ENCODE measurements at regions not wholly inside any gene's neighbourhood (a gene's known extent, or its start where the extent isn't known, plus 50 kb on each side); places are given as distances from the start of the nearest gene placed in this dataset.
"Not testable (repeated sequence)": the region's sequence is repeated elsewhere in the genome, so short reads cannot be mapped to it uniquely, and the experiment has no call there.

DNA sequence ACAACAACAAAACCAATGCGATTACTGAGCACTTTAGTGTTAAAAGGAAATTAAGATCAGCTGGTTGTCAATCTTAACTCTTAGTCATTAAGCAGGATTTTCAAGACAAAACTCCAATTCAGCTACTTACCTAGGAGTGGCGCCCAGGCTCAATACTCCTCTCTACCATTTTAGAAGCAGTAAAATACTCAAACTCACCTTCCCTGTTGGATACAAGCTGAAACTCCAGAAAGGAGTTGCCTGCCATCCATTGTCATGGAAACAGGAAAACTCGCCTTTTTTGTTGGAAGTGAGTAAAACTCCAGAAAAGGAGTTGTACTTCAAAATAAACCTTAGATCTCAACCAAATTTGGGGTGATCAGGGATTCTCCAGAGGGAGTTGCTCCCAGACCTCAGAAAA is 127.0 kb upstream of the F3 start:
- no peak for DNase-seq

DNA sequence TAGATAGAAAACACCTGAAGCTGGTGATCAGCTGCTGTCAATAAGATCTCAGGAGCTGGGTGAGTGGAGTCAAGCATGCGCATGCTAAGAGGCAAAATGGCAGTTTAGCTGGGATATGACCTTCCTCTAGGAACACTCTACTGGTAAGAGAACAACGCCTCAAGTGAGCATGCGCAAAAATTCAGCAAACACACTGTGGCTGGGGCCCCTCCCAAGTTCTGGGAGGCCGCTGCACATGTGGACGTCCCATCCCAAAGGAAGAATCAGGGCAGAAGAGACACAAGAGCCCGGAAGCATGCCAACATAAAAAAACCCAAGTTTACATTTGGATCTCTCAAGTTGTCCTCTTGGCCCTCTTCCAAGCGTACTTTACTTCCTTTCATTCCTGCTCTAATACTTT is 126.3 kb upstream of the F3 start:
- no peak for DNase-seq

DNA sequence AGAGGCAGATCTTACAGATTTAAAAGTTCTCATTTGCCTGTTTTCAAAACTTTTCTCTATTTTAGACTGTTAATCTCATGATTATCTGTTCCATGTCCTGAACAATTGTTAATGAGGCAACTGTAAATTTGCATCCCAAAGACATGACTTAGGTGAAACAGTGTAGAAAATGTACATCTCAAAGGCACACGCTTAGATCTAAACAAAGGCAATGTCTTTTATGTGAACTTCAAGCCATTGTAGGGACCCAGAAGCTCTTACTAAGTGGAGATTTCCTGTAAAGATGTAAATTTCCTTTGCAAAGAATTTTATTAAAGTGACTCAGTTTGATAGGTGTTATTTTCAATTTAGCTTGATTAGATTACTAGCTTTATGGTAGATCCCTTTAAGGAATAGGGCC is 125.2 kb upstream of the F3 start:
- DNase-seq, result no peak

DNA sequence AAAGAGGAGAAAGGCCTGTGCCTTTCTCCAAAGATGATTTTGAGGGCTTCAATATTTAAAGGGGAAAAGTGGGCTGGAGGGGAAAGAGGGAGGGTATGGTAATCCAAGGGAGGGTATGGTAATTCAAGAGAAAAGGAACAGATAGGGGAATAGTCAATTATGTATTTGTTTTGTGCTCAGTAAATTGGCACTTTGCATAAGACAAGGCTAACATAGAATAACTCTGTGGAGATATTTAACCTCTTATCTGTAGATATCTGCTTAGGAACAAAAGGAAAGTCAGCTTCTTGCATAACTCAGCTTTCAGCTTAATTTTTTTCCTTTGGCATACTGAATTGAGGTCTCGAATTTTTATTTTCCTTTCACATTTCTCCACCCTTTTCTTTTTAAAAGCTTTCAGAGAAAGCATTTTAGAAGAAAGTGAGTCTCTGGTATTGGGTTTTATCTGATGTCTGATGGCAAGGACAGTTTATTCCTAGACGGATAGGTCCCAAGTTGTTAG is 119.9 kb upstream of the F3 start:
- DNase-seq, result no peak

DNA sequence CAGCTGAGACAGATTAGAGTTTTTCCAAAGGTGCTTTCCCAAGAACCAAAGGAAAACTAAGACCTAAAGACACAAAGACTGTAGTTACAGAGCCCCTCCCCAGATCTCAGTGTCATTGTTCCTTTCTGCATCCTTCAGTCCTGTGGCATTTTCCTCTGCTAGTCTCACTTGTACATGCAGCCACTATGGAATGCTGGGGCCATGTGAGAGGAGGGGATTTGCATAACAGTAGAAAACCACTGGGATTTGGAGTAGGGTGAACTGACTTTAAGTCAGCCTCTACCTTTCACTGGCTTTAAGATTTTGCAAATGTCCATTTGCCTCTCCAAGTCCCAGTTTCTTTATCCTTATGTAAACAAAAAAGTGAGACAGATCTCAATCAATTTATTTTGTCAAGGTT is 119.4 kb upstream of the F3 start:
- DNase-seq, result no peak

DNA sequence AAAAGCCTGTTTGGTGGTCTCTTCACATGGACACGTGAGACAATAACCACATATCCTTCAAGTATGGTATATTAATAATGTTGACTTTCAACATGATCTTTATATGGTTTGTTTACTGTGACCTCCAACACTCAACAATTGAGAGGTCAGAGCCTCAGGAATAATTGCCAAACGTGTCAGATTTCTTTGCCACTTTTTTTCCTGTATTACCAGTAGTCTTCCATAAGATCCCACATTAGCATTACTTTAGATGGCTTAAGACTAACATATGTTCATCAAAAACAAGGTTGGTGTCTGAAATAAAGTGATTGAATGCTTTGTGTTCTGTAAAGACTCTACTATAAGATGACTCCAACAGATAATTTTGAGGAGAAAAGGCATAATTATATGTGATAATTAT is 118.7 kb upstream of the F3 start:
- no peak for DNase-seq

DNA sequence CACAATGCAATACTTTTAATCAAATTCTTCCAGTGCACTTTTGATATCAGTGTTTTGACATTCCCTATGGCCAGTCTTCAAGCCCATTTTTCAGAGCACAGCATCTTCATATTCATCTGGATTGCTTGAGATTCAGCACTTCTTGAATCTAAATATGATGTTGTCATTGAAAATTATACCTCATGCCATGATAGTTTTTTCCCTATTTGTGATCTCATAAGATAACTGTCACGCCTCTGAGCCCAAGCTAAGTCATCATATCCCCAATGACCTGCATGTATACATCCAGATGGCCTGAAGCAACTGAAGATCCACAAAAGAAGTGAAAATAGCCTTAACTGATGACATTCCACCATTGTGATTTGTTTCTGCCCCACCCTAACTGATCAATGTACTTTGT is 117.6 kb upstream of the F3 start:
- DNase-seq, result not testable (repeated sequence)

DNA sequence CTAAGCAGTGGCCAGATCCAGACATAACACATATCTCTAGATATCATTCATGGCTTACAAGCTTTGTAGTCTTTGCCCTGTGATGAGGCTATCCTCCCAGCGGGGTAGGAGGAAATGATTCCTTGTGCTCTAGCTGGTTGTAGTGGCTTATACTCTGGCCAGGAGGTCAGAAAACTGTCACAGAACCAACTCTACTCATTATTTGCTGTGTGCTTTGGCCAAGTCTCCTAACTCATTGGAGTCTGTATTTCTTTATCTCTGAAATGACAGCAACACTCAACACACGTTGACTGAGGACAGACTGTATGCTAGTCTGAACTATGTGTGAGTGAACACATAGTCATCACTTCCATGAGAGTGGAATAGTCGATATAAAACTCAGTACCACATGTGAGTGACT is 116.7 kb upstream of the F3 start:
- DNase-seq, result no peak

DNA sequence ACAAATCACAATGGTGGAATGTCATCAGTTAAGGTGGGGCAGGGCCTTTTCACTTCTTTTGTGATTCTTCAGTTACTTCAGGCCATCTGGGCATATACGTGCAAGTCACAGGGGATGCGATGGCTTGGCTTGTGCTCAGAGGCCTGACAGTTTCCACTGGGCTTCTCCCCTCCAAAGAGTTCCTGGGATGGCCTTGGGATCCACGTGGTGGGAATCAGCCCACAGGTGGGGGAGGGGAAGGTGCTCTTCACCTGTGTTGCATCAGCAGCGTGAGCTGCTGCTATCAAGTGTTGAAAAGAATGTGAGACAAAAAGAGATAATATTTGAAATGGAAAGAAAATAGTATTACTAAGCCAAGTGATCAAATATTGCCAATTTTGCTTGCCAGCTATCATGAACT is 116.2 kb upstream of the F3 start:
- DNase-seq, result not testable (repeated sequence)

DNA sequence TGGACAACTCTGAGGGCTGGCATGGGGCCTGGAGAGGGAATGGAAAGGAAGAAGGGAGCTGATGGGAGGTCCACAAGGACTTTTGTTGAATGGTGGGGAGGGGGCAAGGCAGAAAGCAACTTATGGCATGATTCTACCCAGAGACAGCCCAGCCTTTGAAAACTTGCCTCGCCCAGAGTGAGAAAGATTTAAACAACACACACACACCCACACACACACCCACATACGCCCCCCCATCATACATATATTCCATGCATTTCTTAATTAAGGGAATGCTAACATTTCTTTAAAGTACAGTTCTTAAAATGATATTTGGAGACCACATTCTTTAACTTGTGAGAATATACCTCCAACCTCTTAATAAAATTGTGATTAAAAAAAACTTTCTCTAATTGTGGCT is 115.4 kb upstream of the F3 start:
- DNase-seq, result no peak

DNA sequence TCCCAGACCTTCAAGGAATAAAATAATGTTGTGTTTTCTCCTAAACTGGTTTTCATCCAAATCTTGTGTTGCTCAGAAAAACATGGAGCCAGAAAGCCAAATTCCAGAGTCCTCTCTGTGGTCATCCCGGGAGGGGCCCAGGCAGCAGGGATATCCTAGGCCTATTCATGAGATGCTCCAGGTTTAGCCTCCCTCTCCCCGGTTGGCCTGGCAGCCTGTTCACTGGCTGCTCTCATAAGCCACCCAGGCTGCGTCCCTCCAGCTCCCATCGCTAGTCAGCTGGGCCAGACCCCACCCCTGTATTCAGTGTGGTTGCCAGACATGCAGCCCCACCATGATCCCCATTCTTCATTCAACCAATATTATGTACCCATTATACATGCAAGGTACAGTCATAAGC is 113.4 kb upstream of the F3 start:
- DNase-seq, result no peak

DNA sequence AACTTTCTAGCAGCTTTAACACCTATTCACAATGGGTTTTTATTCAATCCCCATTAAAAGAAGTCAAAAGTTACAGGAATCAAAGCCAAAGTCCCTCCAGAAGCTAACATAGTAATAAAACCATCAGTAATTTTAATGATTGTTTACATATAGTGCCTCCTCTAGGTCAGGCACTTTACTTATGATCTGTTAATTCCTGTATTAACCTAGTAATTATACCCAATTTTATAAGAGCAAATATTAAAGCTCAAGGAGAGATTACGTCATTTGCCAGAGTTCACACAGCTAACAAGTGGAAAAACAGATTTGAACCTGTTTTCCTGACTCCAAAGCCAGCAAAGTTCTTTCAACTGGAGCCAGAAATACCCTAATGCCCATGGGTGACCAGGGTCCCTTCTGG is 112.9 kb upstream of the F3 start:
- DNase-seq, result no peak

DNA sequence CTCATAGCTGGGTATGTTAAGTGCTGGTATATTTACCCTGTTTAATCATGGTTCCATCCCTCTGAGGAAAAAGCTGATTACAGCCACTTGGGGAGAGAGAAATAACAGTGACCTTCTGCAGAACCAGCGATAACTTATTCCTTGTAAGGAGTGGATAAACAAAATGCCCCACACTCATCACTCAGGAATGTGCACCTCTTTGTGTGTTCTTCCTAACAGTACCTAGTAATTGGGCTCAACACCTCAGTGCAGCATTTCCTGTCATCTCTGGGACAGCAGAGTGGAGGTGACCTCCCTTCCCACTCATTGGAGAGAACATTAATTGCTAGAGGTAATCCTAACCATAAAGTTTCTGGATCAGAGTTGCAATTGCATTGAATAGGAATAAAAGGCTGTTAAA is 112.5 kb upstream of the F3 start:
- DNase-seq, result no peak

DNA sequence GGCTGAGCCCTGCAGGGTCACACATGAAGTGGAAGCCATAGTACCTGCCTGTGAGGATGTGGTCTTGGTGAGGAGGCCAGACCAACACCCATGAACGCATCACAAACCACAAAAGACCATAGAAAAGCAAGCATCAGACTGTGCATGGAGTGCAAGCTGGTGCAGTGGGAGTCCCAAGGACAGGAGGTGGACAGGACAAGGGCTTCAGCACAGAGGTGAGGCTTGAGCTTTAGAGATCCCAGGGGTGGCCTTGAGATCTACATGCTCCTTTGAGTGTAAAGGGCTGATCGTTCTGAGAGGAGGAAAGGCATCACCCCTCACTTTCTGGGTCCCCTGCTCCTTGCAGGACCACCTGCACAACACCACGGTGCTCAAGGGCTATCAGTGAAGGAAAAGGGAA is 111.9 kb upstream of the F3 start:
- DNase-seq, result no peak

DNA sequence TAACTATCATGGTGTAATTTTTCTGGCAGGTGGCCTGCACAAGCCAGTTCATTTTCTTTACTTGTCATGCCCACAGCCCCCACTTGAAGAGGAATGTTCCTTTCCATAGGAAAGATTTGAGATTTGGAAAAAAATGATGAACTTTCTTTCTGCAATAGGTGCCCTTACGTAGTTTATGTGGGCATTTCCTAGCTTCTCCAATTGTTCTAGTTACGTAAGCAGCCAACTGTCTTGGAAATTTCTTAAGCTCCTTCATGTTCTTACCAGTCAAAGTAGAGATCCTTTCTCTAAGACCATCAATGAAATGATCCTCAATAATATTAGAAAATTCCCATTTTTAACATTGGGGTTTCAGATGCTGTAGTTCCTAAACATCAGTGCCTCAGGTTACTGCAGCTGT is 109.5 kb upstream of the F3 start:
- no peak for DNase-seq

DNA sequence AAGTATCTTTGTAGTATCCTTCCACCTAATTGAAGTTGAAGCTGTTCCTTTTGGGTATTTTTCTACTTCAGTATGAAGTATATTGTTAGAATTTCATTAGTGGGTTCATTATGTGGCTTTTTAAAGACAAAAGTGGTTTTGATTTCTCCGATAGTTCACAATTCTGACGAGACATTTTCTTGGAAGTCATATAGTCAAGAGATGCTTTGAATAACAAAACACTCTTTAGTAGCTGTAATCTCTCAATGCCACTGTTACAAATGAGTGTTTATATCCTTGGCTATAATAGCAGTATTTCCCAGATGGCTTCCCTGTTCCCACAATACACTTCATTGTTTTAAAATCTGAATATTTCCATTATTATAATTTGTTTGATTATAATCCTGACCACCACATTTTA is 108.7 kb upstream of the F3 start:
- DNase-seq, result no peak

DNA sequence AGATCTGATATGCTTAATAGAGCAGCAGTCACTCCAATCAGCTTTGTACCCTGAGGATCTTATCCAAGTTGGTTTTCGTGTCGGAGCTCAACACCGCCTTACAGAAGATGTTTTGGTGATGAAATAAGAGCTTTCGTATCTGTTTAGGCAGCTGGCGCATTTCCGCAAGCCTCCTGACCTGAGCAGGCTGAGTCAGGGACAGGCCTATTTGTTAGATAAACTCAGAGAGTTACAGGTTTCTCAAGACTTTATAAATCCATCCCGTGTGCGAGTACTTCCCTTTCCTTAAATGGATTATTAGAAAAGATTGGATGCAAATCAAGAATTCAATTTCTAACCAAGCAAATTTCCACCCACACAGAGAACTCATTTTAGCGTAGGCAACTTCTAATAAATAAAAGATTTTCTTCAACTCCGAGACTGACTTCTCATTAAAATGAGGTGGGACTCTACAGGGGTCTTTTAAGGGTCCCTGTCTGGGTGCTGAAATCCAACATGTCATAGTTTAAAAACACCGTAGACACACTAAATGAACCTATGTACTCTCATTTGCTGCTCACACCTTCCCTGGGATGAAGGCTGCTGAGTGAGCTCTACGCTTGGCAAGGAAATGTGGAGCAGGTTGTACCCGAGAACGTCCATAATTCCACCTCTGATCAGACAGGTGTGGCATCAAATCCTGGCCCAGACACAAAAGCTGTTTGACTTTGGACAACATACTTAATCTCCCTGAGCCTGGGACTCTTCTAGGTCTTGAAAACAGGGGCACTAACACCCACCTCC is 106.9 kb upstream of the F3 start:
- DNase-seq, result no peak

DNA sequence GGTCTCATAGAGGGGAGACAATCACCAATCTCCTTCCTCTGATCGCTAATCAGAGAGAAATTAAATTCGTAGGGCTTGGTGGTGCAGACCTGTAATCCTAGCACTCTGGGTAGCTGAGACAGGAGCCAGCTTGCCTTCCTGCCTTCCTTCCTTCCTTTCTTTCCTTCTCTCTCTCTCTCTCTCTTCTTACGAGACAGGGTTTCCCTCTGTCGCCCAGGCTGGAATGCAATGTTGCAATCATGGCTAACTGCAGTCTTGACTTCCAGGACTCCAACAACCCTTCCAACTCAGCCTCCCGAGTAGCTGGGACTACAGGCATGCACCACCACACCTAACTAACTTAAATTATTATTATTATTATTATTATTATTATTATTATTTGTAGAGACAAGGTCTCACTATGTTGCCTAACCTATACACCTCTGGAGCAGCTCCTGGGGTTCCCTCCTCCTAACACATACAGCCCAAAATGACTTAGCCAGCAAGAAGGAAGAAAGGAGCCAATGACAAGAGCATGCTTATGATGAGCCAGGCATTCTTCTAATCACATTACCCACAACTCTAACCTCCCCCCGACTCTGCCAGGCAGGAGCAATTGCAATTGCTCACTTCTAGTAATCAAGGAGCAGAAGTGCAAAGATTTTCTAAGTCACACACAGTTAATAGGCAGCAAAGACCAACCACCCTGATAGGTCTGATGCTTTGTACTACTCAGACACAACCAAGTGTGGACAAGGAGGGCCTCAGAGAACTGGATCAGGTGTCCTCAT is 105.4 kb upstream of the F3 start:
- no peak for DNase-seq

DNA sequence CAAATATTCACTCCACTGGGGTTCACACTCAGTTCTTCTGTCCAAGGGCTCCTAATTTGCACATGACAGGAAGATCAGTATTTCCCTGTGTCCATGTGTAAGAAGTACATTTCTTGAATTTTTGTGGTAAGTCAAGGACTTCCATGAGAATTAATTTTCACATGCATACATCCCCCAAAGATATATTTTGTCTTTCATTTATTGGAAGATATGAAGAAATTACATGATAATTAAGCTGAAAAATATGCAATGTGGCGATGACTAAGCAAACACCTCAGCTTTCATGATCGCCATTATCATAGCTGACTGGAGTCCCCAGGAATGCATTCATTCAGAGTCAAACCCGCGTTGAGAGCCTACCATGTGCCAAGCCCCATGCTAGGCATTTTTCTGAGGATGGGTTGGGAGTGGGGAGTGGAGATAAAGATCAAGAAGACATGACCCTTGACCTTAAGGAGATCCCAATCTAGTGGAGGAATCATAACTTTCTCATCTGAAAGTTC is 104.6 kb upstream of the F3 start:
- no peak for DNase-seq

DNA sequence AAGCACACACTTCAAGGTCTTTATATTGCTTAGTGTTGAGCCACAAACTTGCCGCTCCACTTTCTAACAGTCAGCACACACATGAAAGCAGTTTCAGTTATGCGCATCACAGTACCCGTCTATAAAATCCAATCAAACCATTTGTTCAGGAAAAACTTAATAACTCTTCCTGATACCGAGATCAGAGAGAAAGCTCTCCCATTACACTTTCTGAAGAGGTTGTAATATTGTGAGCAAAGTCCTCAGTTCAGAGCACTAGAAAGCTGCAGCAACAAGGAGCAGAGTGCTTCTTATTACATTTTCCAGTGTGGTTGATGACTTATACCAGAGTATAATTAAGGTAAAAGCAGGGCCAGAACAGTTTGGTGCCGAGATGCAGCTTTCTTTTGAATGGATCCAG is 102.8 kb upstream of the F3 start:
- no peak for DNase-seq

DNA sequence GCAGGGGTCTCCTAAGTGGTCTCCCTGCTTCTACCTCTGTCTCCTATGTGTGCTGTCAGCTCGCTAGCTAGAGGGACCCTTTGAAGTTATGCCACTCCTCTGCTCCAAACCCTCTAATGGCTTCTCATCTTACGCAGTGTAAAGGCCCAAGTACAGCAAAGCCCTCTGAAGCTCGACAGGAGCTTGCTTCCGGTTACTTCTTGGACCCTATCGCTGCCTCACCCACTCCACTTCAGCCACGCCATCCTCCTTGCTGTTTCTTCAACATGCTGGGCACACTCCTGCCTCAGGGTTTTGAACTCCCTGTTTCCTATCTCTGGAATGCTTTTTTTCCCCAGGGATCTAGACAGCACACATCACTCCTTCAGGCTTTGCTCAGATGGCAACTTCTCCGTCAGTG is 102.3 kb upstream of the F3 start:
- no peak for DNase-seq

DNA sequence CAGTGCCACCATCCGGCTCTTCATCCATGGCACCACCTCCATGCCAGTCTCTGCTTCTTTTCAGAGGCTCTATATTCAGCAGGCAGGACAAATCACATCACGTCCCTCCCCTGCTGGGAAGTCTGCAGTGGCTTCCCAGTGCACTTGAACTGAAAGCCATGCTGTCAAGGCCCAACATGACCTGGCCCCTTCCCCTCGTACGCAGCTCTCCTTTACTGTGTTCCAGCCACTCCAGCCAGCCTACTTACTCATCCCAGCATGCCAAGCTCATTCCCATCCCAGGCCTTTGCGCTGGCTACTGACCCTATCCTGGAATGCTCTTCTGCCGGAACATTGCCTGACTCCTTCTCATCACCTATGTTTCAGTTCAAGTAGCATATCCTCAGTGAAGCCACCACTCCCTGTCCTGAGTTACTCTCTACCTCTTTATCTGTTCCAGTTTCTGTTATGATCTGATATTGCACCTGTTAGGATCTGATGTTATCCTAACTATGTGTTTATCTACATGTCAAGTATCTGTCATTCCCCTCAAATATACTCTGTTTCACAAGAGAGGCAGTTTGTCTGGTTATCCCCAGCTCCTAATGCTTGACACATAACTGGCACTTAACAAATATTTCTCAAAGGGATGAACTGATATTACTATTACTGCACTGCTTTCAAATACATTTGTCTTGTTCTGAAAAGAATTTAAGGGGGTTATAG is 101.2 kb upstream of the F3 start:
- no peak for DNase-seq

DNA sequence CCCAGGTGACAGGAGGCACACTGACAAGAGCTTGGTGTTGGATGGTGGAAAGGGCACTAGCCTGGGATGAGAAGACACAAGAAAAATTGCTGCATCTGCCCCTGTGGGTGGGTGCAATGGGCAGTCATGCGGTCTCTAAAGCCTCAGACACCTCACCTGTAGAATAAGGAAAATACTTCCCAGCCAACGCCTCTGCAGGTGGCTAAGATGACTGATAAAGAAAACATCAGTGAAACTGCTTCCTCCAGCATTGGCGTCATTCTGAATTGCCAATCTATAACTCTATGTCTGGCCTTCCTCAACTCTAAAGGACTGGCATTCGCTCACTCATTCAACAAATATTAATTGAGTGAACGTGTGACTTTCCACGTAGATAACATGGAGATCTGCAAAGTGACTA is 100.4 kb upstream of the F3 start:
- DNase-seq, result no peak

DNA sequence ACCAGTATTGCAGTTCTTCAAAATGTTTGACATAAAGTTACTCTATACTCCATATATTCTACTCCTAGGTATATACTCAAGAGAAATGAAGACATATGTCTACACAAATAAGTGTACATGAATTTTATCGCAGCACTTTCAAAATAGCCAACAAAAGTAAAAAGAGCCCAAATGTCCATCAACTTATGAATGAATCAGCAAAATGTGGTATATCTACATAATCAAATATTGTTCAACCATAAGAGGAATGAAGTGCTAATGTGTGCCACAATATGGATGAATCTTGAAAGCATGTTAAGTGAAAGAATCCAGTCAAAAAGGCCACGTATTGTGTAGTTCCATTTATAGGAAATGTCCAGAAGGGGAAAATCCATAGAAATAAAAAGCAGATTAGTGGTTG is 98.6 kb upstream of the F3 start:
- DNase-seq, result no peak
